H1 (cell line): ENCODE measurements at regions not wholly inside any gene's neighbourhood (a gene's known extent, or its start where the extent isn't known, plus 50 kb on each side); places are given as distances from the start of the nearest gene placed in this dataset.

Experiments used
- CTCF ChIA-PET: fragments of 300-600 bp; sonication (Branson Sonifier 250); formaldehyde crosslinking; loops from one replicate; lab custom pipeline; 2021; ENCODE audit not compliant: partially characterized antibody; lab: Charles Lee
- POLR2A ChIA-PET: fragments of 300-600 bp; sonication (Branson Sonifier 250); formaldehyde crosslinking; loops from one replicate; lab custom pipeline; 2021; ENCODE audit warnings: inconsistent platforms; ENCODE audit not compliant: partially characterized antibody; lab: Charles Lee
- DNase-seq, 2 experiments: peaks; one replicate each; pipeline versions ENCODE4 v3.0.0 to v3.0.0-alpha.2; 2010 to 2022; ENCODE audit warnings: low spot score in 2 of 2, low read depth in 1 of 2, mixed read lengths in 1 of 2
- FAIRE-seq: peaks from 2 replicates; lab custom pipeline; 2011; peaks lifted over from hg19 to GRCh38; lab: Jason Lieb, UNC
- H2AFZ ChIP-seq: 2 replicates; pipeline ENCODE4 v1.8.1; 2012; ENCODE audit warnings: low read length, inconsistent platforms
- H2AK5ac ChIP-seq: 2 replicates; pipeline ENCODE4 v1.6.1; 2013; ENCODE audit warnings: low read depth, low read length
- H2BK120ac ChIP-seq: replicated peaks from 2 replicates; pipeline ENCODE3; 2013; ENCODE audit warnings: low read depth, low read length, inconsistent platforms
- H2BK12ac ChIP-seq: 2 replicates; pipeline ENCODE4 v1.6.1; 2013; ENCODE audit warnings: low read depth, low read length
- H2BK15ac ChIP-seq: 2 replicates; pipeline ENCODE4 v1.6.1; 2013; ENCODE audit warnings: low read length
- H2BK20ac ChIP-seq: 2 replicates; pipeline ENCODE4 v1.6.1; 2013; ENCODE audit warnings: low read length
- H2BK5ac ChIP-seq: 2 replicates; pipeline ENCODE4 v1.6.1; 2013; ENCODE audit warnings: low read depth, low read length
- H3K14ac ChIP-seq: 2 replicates; pipeline ENCODE4 v1.6.1; 2013; ENCODE audit warnings: inconsistent platforms; ENCODE audit not compliant: insufficient read length
- H3K18ac ChIP-seq: 2 replicates; pipeline ENCODE4 v1.6.1; 2013; ENCODE audit warnings: low read length; ENCODE audit errors: extremely low read depth
- H3K23ac ChIP-seq: 2 replicates; pipeline ENCODE4 v1.6.1; 2013; ENCODE audit warnings: inconsistent platforms; ENCODE audit not compliant: insufficient read length
- H3K23me2 ChIP-seq: 2 replicates; pipeline ENCODE4 v1.6.1; 2013; ENCODE audit warnings: low read depth, low read length
- H3K27ac ChIP-seq: 2 replicates; pipeline ENCODE4 v1.6.1; 2011; ENCODE audit warnings: low read depth, low read length, inconsistent platforms
- H3K27me3 ChIP-seq, 4 experiments: replicated peaks in 1 of 4; 1 replicate in 1 of 4; 2 replicates in 3 of 4; pipeline versions ENCODE4 v1.6.1 to v1.8.1; 2011 to 2013; ENCODE audit warnings: low read length in 3 of 4, mild to moderate bottlenecking in 3 of 4, inconsistent platforms in 2 of 4, mixed read lengths in 2 of 4, moderate library complexity in 1 of 4; ENCODE audit not compliant: control insufficient read depth in 3 of 4, insufficient read depth in 3 of 4; ENCODE audit errors: extremely low read depth in 1 of 4
- H3K36me3 ChIP-seq, 4 experiments: 2 replicates each; pipeline versions ENCODE4 v1.6.1 to v1.8.1; 2011 to 2013; ENCODE audit warnings: mild to moderate bottlenecking in 4 of 4, low read length in 3 of 4, moderate library complexity in 2 of 4, control low read depth in 1 of 4, inconsistent platforms in 1 of 4; ENCODE audit not compliant: insufficient read depth in 4 of 4, control insufficient read depth in 2 of 4
- H3K4ac ChIP-seq: replicated peaks from 2 replicates; pipeline ENCODE3; 2013; ENCODE audit warnings: low read length, low read depth, mixed read lengths, inconsistent platforms; ENCODE audit not compliant: insufficient read length
- H3K4me1 ChIP-seq, 4 experiments: replicated peaks in 1 of 4; 1 replicate in 1 of 4; 2 replicates in 3 of 4; pipeline versions ENCODE4 v1.6.1 to v1.8.1; 2011 to 2013; ENCODE audit warnings: low read length in 3 of 4, inconsistent platforms in 2 of 4, mixed read lengths in 1 of 4; ENCODE audit not compliant: insufficient read depth in 4 of 4, control insufficient read depth in 3 of 4
- H3K4me2 ChIP-seq, 2 experiments: 2 replicates each; pipeline versions ENCODE4 v1.6.1 to v1.8.1; 2011 to 2013; ENCODE audit warnings: low read depth in 2 of 2, low read length in 2 of 2, control low read depth in 1 of 2, inconsistent platforms in 1 of 2, mild to moderate bottlenecking in 1 of 2; ENCODE audit not compliant: insufficient read depth in 1 of 2
- H3K4me3 ChIP-seq, 4 experiments: fragments of 200-600, 300-600 bp in 1 of 4; sonication (generic), shearing (Covaris generic), sonication (Bioruptor Twin) in 1 of 4; 2 replicates each; pipeline versions ENCODE4 v1.5.1 to v1.8.1; 2011 to 2016; ENCODE audit warnings: low read length in 4 of 4, low read depth in 3 of 4, control low read depth in 2 of 4, inconsistent platforms in 2 of 4, mild to moderate bottlenecking in 2 of 4, mixed read lengths in 1 of 4, moderate library complexity in 1 of 4; ENCODE audit not compliant: insufficient read depth in 2 of 4; ENCODE audit errors: extremely low read depth in 1 of 4
- H3K56ac ChIP-seq: replicated peaks from 2 replicates; pipeline ENCODE3; 2013; ENCODE audit warnings: low read depth, mild to moderate bottlenecking, mixed read lengths, low read length, inconsistent platforms; ENCODE audit not compliant: insufficient read length
- H3K79me1 ChIP-seq: 2 replicates; pipeline ENCODE4 v1.6.1; 2013; ENCODE audit warnings: low read depth, low read length, control low read depth
- H3K79me2 ChIP-seq, 2 experiments: 2 replicates each; pipeline versions ENCODE4 v1.6.1 to v1.8.1; 2012 to 2013; ENCODE audit warnings: low read length in 2 of 2, mild to moderate bottlenecking in 2 of 2, inconsistent platforms in 1 of 2; ENCODE audit not compliant: insufficient read depth in 2 of 2, control insufficient read depth in 1 of 2
- H3K9ac ChIP-seq, 4 experiments: replicated peaks in 1 of 4; 1 replicate in 1 of 4; 2 replicates in 3 of 4; pipeline versions ENCODE4 v1.6.1 to v1.8.1; 2011 to 2013; ENCODE audit warnings: low read depth in 3 of 4, low read length in 3 of 4, control low read depth in 2 of 4, mild to moderate bottlenecking in 2 of 4, moderate library complexity in 2 of 4, inconsistent platforms in 1 of 4; ENCODE audit errors: extremely low read depth in 1 of 4
- H3K9me3 ChIP-seq, 2 experiments: 2 replicates each; pipeline versions ENCODE4 v1.6.1 to v1.8.1; 2012 to 2013; ENCODE audit warnings: mild to moderate bottlenecking in 2 of 2, moderate library complexity in 2 of 2, control low read depth in 1 of 2, inconsistent platforms in 1 of 2, low read depth in 1 of 2, low read length in 1 of 2, mixed read lengths in 1 of 2; ENCODE audit not compliant: insufficient read depth in 2 of 2
- H4K20me1 ChIP-seq, 2 experiments: replicated peaks in 1 of 2; 2 replicates each; pipeline versions ENCODE3 to v1.8.1; 2011 to 2013; ENCODE audit warnings: inconsistent platforms in 2 of 2, low read length in 2 of 2, mild to moderate bottlenecking in 1 of 2; ENCODE audit not compliant: insufficient read depth in 2 of 2, control insufficient read depth in 1 of 2
- H4K5ac ChIP-seq: 2 replicates; pipeline ENCODE4 v1.6.1; 2013; ENCODE audit warnings: low read length, low read depth, mixed read lengths, inconsistent platforms; ENCODE audit not compliant: insufficient read length
- H4K8ac ChIP-seq: 2 replicates; pipeline ENCODE4 v1.8.0; 2013; ENCODE audit warnings: mild to moderate bottlenecking, moderate library complexity, low read length, inconsistent platforms; ENCODE audit not compliant: insufficient read depth; ENCODE audit errors: extremely low read depth
- H4K91ac ChIP-seq: replicated peaks from 2 replicates; pipeline ENCODE3; 2013; ENCODE audit warnings: low read length, mixed read lengths, inconsistent platforms; ENCODE audit not compliant: insufficient read length
- CBX8 ChIP-seq: fragments of 300-800, 300-1000 bp; sonication (generic); IDR thresholded peaks from 2 replicates; pipeline ENCODE4 v1.7.1; 2016; ENCODE audit warnings: low read depth, low read length, borderline replicate concordance
- CEBPB ChIP-seq: IDR thresholded peaks from 2 replicates; pipeline ENCODE4 v1.6.1; 2012; ENCODE audit warnings: low read depth, low read length
- CREB1 ChIP-seq: IDR thresholded peaks from 2 replicates; pipeline ENCODE4 v1.6.1; 2012; ENCODE audit warnings: inconsistent platforms
- CTBP2 ChIP-seq: IDR thresholded peaks from 2 replicates; pipeline ENCODE4 v1.7.0; 2011; ENCODE audit warnings: borderline replicate concordance, mild to moderate bottlenecking, moderate library complexity, mixed read lengths, low read length; ENCODE audit not compliant: insufficient read depth, insufficient read length
- EZH2 ChIP-seq: fragments of 200-600 bp; sonication (generic); IDR thresholded peaks from 2 replicates; pipeline ENCODE4 v1.7.1; 2012; ENCODE audit warnings: low read depth, mild to moderate bottlenecking, moderate library complexity, low read length, inconsistent platforms; ENCODE audit not compliant: severe bottlenecking
- POLR2AphosphoS5 ChIP-seq: IDR thresholded peaks from 2 replicates; pipeline ENCODE4 v1.6.1; 2011; ENCODE audit warnings: low read depth, low read length
- RBBP5 ChIP-seq: IDR thresholded peaks from 2 replicates; pipeline ENCODE4 v1.7.1; 2012; ENCODE audit warnings: low read depth, mild to moderate bottlenecking, inconsistent platforms, low read length, moderate library complexity, borderline replicate concordance
- SIRT6 ChIP-seq: IDR thresholded peaks from one replicate; pipeline ENCODE4 v1.7.1; 2012; ENCODE audit warnings: low read length, inconsistent platforms
- SIX5 ChIP-seq: IDR thresholded peaks from 2 replicates; pipeline ENCODE4 v1.6.1; 2011; ENCODE audit warnings: mild to moderate bottlenecking, low read depth, low read length
- SP1 ChIP-seq: IDR thresholded peaks from 2 replicates; pipeline ENCODE4 v1.6.1; 2011; ENCODE audit warnings: low read depth, low read length
- SP4 ChIP-seq: IDR thresholded peaks from 2 replicates; pipeline ENCODE4 v1.6.1; 2012; ENCODE audit warnings: low read length, inconsistent platforms
- SRF ChIP-seq: IDR thresholded peaks from 2 replicates; pipeline ENCODE4 v1.6.1; 2011; ENCODE audit warnings: mild to moderate bottlenecking, low read depth, low read length, moderate library complexity
- TAF1 ChIP-seq: IDR thresholded peaks from 2 replicates; pipeline ENCODE4 v1.6.1; 2011; ENCODE audit warnings: mild to moderate bottlenecking, low read depth, low read length
- TAF7 ChIP-seq: optimal IDR thresholded peaks from 2 replicates; pipeline ENCODE3; 2011; ENCODE audit warnings: low read depth, mild to moderate bottlenecking, inconsistent platforms, low read length, moderate library complexity, borderline replicate concordance
- ZNF274 ChIP-seq: IDR thresholded peaks from 2 replicates; pipeline ENCODE4 v1.7.0; 2012; ENCODE audit warnings: low read length, borderline replicate concordance; ENCODE audit errors: extremely low read depth
- WGBS, 2 experiments: shearing (Covaris generic) in 1 of 2; methylation state at CpG; one replicate each; pipeline versions ENCODE4 v1.1.6 to v1.1.7; 2013 to 2015; ENCODE audit warnings: low lambda C conversion rate in 2 of 2, mixed read lengths in 2 of 2, inconsistent platforms in 1 of 2, low coverage in 1 of 2, missing lambda C conversion rate in 1 of 2; ENCODE audit not compliant: insufficient replicate concordance in 2 of 2, insufficient coverage in 1 of 2, insufficient read length in 1 of 2; ENCODE audit errors: extremely low coverage in 1 of 2, missing lambda C conversion rate in 1 of 2; 5-methylcytosine and 5-hydroxymethylcytosine counted together
- TF ChIP-seq, protein P1 (sequence below): IDR thresholded peaks from 2 replicates; pipeline ENCODE4 v1.6.1; 2012; ENCODE audit warnings: inconsistent platforms

DNA sequence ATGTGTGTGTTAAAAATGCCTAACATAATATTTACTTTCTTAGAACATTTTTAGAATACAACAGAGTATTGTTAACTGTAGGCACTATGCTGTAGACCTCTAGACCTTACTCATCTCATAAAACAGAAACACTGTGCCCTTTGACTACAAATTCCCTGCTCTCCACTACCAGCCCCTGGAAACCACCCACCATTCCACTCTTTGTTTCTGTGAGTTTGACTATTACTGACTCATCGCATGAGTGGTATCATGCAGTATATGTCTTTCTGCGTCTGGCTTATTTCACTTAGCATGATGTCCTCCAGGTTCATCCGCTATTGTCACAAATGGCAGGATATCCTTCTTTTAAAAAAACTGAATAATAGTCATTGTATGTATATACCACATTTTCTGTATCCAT, 216.7 kb upstream of the CFAP20DC start:
- Histone ChIP-seq H3K9me3 (peaks cover 0 to 2% of the 10 kb centered on the region in 2 experiments; a peak in 1 of 4 replicates), H3K4me2 (no peak overlapping the region), H3K23ac (no peak overlapping the region), H3K18ac (no peak overlapping the region), H2AFZ (no peak overlapping the region), H3K23me2 (no peaks in the 10 kb centered on the region), H2BK120ac (no peak overlapping the region), H3K27ac (no peak overlapping the region), H3K4me1 (no peaks in the 10 kb centered on the region), H3K4ac (no peak overlapping the region), H3K36me3 (no peaks in the 10 kb centered on the region), H4K8ac (no peak overlapping the region), H3K79me2 (no peaks in the 10 kb centered on the region), H2BK12ac (no peak overlapping the region), H3K56ac (no peak overlapping the region), H3K27me3 (no peaks in the 10 kb centered on the region), H3K79me1 (no peaks in the 10 kb centered on the region), H2BK5ac (no peak overlapping the region), H4K91ac (no peak overlapping the region), H4K5ac (no peak overlapping the region), H2BK15ac (no peak overlapping the region), H4K20me1 (no peaks in the 10 kb centered on the region), H3K4me3 (no peak overlapping the region), H3K14ac (no peak overlapping the region), H2BK20ac (no peak overlapping the region), H2AK5ac (no peak overlapping the region), H3K9ac (no peak overlapping the region)
- CTCF ChIA-PET = no interaction called here
- TF ChIP-seq SRF = no peak
- TF ChIP-seq CBX8 = no peak
- no peak for TF ChIP-seq TAF1
- no peak for TF ChIP-seq SP4
- TF ChIP-seq POLR2AphosphoS5 = no peak
- TF ChIP-seq CREB1 = no peak
- TF ChIP-seq SIRT6 = no peak
- no peak for TF ChIP-seq EZH2
- TF ChIP-seq TAF7 = no peak
- TF ChIP-seq, protein P1, sequence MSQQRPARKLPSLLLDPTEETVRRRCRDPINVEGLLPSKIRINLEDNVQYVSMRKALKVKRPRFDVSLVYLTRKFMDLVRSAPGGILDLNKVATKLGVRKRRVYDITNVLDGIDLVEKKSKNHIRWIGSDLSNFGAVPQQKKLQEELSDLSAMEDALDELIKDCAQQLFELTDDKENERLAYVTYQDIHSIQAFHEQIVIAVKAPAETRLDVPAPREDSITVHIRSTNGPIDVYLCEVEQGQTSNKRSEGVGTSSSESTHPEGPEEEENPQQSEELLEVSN = no peak
- TF ChIP-seq SIX5 = no peak
- no peak for TF ChIP-seq CTBP2
- TF ChIP-seq CEBPB = no peak
- no peak for TF ChIP-seq SP1
- no peak for TF ChIP-seq RBBP5
- TF ChIP-seq ZNF274 = no peak
- POLR2A ChIA-PET = no interaction called here
- 95% methylated on average over 3 of the region's 3 CpGs; no CpG with 5 or more reads in 1 of the 2 experiments for WGBS, 2 experiments
- FAIRE-seq (no peak), DNase-seq (no peak)
